ENCODE measurements at regions not wholly inside any gene's neighbourhood (a gene's known extent, or its start where the extent isn't known, plus 50 kb on each side); places are given as distances from the start of the nearest gene placed in this dataset.

GRCh38 chr20:4412216-4412615 is 163.1 kb upstream of the ADRA1D start:
- H3K4me3 ChIP-seq (ENCODE audit: low read depth, low read length) = no peak overlapping the region
- TF ChIP-seq CTCF (conservative IDR thresholded peaks at IDR 0.05; ENCODE audit: low read depth, low read length) = no peak
- DNase-seq (ENCODE audit: low read depth) = no peak

GRCh38 chr20:4411744-4412143 is 162.7 kb upstream of the ADRA1D start:
- H3K4me3 ChIP-seq (ENCODE audit: low read depth, low read length) = no peak overlapping the region
- DNase-seq (ENCODE audit: low read depth) = no peak
- TF ChIP-seq CTCF (conservative IDR thresholded peaks at IDR 0.05; ENCODE audit: low read depth, low read length) = no peak

- TF ChIP-seq CTCF (conservative IDR thresholded peaks at IDR 0.05; ENCODE audit: low read depth, low read length) = no peak
- no peak overlapping the region for H3K4me3 ChIP-seq (ENCODE audit: low read depth, low read length)
Observed at GRCh38 chr20:4406627-4407026, 157.5 kb upstream of the ADRA1D start.

GRCh38 chr20:4401601-4402000 is 152.5 kb upstream of the ADRA1D start:
- H3K4me3 ChIP-seq (ENCODE audit: low read depth, low read length) = no peak overlapping the region
- no peak for DNase-seq (ENCODE audit: low read depth)
- no peak for TF ChIP-seq CTCF (conservative IDR thresholded peaks at IDR 0.05; ENCODE audit: low read depth, low read length)

More at GRCh38 chr20:4406627-4407026, 157.5 kb upstream of the ADRA1D start:
- DNase-seq (ENCODE audit: low read depth) = peak; percentile 39

GRCh38 chr20:4384961-4385360 is 135.9 kb upstream of the ADRA1D start:
- no peak for TF ChIP-seq CTCF (conservative IDR thresholded peaks at IDR 0.05; ENCODE audit: low read depth, low read length)
- DNase-seq (ENCODE audit: low read depth) = no peak
- H3K4me3 ChIP-seq (ENCODE audit: low read depth, low read length) = no peak overlapping the region

- no peak overlapping the region for H3K4me3 ChIP-seq (ENCODE audit: low read depth, low read length)
- TF ChIP-seq CTCF (conservative IDR thresholded peaks at IDR 0.05; ENCODE audit: low read depth, low read length) = no peak
- DNase-seq (ENCODE audit: low read depth) = no peak
Observed at GRCh38 chr20:4383961-4384360, 134.9 kb upstream of the ADRA1D start.

- H3K4me3 ChIP-seq (ENCODE audit: low read depth, low read length) = no peak overlapping the region
- peak; percentile 71 for DNase-seq (ENCODE audit: low read depth)
- no peak for TF ChIP-seq CTCF (conservative IDR thresholded peaks at IDR 0.05; ENCODE audit: low read depth, low read length)
Observed at GRCh38 chr20:4375881-4376280, 126.8 kb upstream of the ADRA1D start.
